HepG2 (cell line): ENCODE measurements at regions not wholly inside any gene's neighbourhood (a gene's known extent, or its start where the extent isn't known, plus 50 kb on each side); places are given as distances from the start of the nearest gene placed in this dataset.

ENCODE experiments used
- ATAC-seq: fragments of 200-7000 bp; cut with Tn5 transposase; 3 replicates; pipeline ENCODE4 v1.9.1; 2020; ENCODE audit warnings: mild to moderate bottlenecking, moderate library complexity
- BruUV-seq: library from RNA; stranded (reverse); fragments of 400-500 nt; replicated peaks from 2 replicates; lab custom pipeline; 2021; lab: Mats Ljungman, UMichigan
- CTCF ChIA-PET: fragments of 300-600 bp; formaldehyde crosslinking; extraction: SDS; loops from one replicate; lab custom pipeline; 2021; ENCODE audit warnings: low total read pairs, inconsistent platforms, low intra/inter-chr PET ratio; lab: Yijun Ruan, JAX
- POLR2A ChIA-PET: fragments of 350-600 bp; sonication (Branson Sonifier 250); formaldehyde crosslinking; loops from one replicate; lab custom pipeline; 2020; ENCODE audit warnings: antibody characterized with exemption, inconsistent platforms; lab: Yijun Ruan, JAX
- DNase-seq: peaks from one replicate; pipeline ENCODE4 v3.0.0-alpha.2; 2015; ENCODE audit warnings: low spot score
- FAIRE-seq: peaks from 3 replicates; lab custom pipeline; 2011; peaks lifted over from hg19 to GRCh38; lab: Jason Lieb, UNC
- H2AFZ ChIP-seq: one replicate; pipeline ENCODE4 v1.6.1; 2011; ENCODE audit warnings: low read length, inconsistent platforms
- H3K27ac ChIP-seq: fragments of 300-600 bp; 3 replicates; pipeline ENCODE4 v1.8.0; 2011; ENCODE audit warnings: mixed run types, mild to moderate bottlenecking, mixed read lengths, low read length, inconsistent platforms; ENCODE audit not compliant: insufficient read depth; ENCODE audit errors: extremely low read length
- H3K27me3 ChIP-seq, 2 experiments: fragments of 200-600 bp in 1 of 2; 2 replicates in 1 of 2; 3 replicates in 1 of 2; pipeline versions ENCODE4 v1.6.0 to v1.8.0; 2011; ENCODE audit warnings: low read length in 2 of 2, mild to moderate bottlenecking in 2 of 2, moderate library complexity in 2 of 2, inconsistent platforms in 1 of 2; ENCODE audit not compliant: insufficient read depth in 2 of 2, control insufficient read depth in 1 of 2
- H3K36me3 ChIP-seq, 2 experiments: fragments of 200-600 bp in 1 of 2; replicated peaks in 1 of 2; 2 replicates in 1 of 2; 3 replicates in 1 of 2; pipeline versions ENCODE4 v1.5.1 to v1.8.0; 2011; ENCODE audit warnings: low read length in 2 of 2, inconsistent platforms in 1 of 2; ENCODE audit not compliant: insufficient read depth in 2 of 2, control insufficient read depth in 1 of 2
- H3K4me1 ChIP-seq: 2 replicates; pipeline ENCODE4 v1.5.1; 2012; ENCODE audit warnings: low read length, inconsistent platforms; ENCODE audit not compliant: insufficient read depth
- H3K4me2 ChIP-seq: 2 replicates; pipeline ENCODE4 v1.6.0; 2011; ENCODE audit warnings: low read depth, low read length, inconsistent platforms
- H3K4me3 ChIP-seq, 3 experiments: fragments of 200-600 bp in 1 of 3; sonication (generic), shearing (Covaris generic) in 1 of 3; replicated peaks in 1 of 3; 2 replicates each; pipeline ENCODE4 v1.5.1; 2011 to 2016; ENCODE audit warnings: low read length in 3 of 3, inconsistent platforms in 2 of 3, low read depth in 2 of 3, mild to moderate bottlenecking in 2 of 3, control low read depth in 1 of 3, mixed read lengths in 1 of 3; ENCODE audit not compliant: insufficient read depth in 1 of 3
- H3K79me2 ChIP-seq: one replicate; pipeline ENCODE4 v1.6.1; 2011; ENCODE audit warnings: low read length, inconsistent platforms; ENCODE audit not compliant: insufficient read depth
- H3K9ac ChIP-seq: 2 replicates; pipeline ENCODE4 v1.6.0; 2011; ENCODE audit warnings: mild to moderate bottlenecking, low read depth, low read length, inconsistent platforms; ENCODE audit not compliant: insufficient read depth
- H3K9me3 ChIP-seq: 2 replicates; pipeline ENCODE4 v1.5.1; 2012; ENCODE audit warnings: mild to moderate bottlenecking, low read length
- H4K20me1 ChIP-seq: 2 replicates; pipeline ENCODE4 v1.6.0; 2011; ENCODE audit warnings: inconsistent platforms, mild to moderate bottlenecking, low read length, moderate library complexity; ENCODE audit not compliant: insufficient read depth
- AHR ChIP-seq: IDR thresholded peaks from 2 replicates; pipeline ENCODE4 v1.6.1; 2018; ENCODE audit warnings: missing genetic modification reagents, missing compliant biosample characterization
- ARNTL ChIP-seq: sonication (generic); formaldehyde crosslinking; IDR thresholded peaks from 2 replicates; pipeline ENCODE4 v1.4.0; 2020; ENCODE audit warnings: mild to moderate bottlenecking, missing genetic modification reagents
- CEBPB ChIP-seq: IDR thresholded peaks from 2 replicates; pipeline ENCODE4 v1.6.1; 2011; ENCODE audit warnings: low read depth, low read length, improper control_type of control experiment, borderline replicate concordance
- ELF4 ChIP-seq: sonication (generic); formaldehyde crosslinking; IDR thresholded peaks from 2 replicates; pipeline ENCODE4 v1.5.0; 2020; ENCODE audit warnings: missing genetic modification reagents, mild to moderate bottlenecking, moderate library complexity, borderline replicate concordance
- IRF2 ChIP-seq: IDR thresholded peaks from 2 replicates; pipeline ENCODE4 v1.6.1; 2018; ENCODE audit warnings: missing genetic modification reagents, missing compliant biosample characterization
- KMT2A ChIP-seq: sonication (generic); formaldehyde crosslinking; IDR thresholded peaks from 2 replicates; pipeline ENCODE4 v1.4.0; 2020; ENCODE audit warnings: missing genetic modification reagents
- NR2F2 ChIP-seq: IDR thresholded peaks from 2 replicates; pipeline ENCODE4 v1.6.1; 2012; ENCODE audit warnings: low read depth, inconsistent platforms, borderline replicate concordance
- POLR2A ChIP-seq, 2 experiments: IDR thresholded peaks; 2 replicates each; pipeline ENCODE4 v1.6.1; 2011; ENCODE audit warnings: low read depth in 2 of 2, low read length in 2 of 2, mild to moderate bottlenecking in 1 of 2, moderate library complexity in 1 of 2; ENCODE audit not compliant: insufficient read depth in 1 of 2
- TGIF2 ChIP-seq: IDR thresholded peaks from 2 replicates; pipeline ENCODE4 v1.6.1; 2016; ENCODE audit warnings: control low read depth, missing compliant biosample characterization
- ZBTB14 ChIP-seq: sonication (generic); formaldehyde crosslinking; IDR thresholded peaks from 2 replicates; pipeline ENCODE4 v1.4.0; 2020; ENCODE audit warnings: missing genetic modification reagents
- ZNF251 ChIP-seq: sonication (generic); formaldehyde crosslinking; IDR thresholded peaks from 2 replicates; pipeline ENCODE4 v1.9.0; 2021; ENCODE audit warnings: mild to moderate bottlenecking, missing genetic modification reagents
- ZNF331 ChIP-seq: sonication (generic); formaldehyde crosslinking; IDR thresholded peaks from 2 replicates; pipeline ENCODE4 v1.4.0; 2020; ENCODE audit warnings: missing genetic modification reagents
- ZNF333 ChIP-seq: sonication (generic); formaldehyde crosslinking; IDR thresholded peaks from 2 replicates; pipeline ENCODE4 v1.4.0; 2020; ENCODE audit warnings: mild to moderate bottlenecking, missing genetic modification reagents, borderline replicate concordance
- ZNF432 ChIP-seq: sonication (generic); formaldehyde crosslinking; IDR thresholded peaks from 2 replicates; pipeline ENCODE4 v1.5.0; 2020; ENCODE audit warnings: missing genetic modification reagents, mild to moderate bottlenecking, borderline replicate concordance
- ZSCAN29 ChIP-seq: sonication (generic); formaldehyde crosslinking; conservative IDR thresholded peaks from 2 replicates; pipeline ENCODE4 v1.4.0; 2020; ENCODE audit warnings: mild to moderate bottlenecking, missing genetic modification reagents
- ZSCAN9 ChIP-seq: IDR thresholded peaks from 2 replicates; pipeline ENCODE4 v1.6.1; 2016; ENCODE audit warnings: borderline replicate concordance
- WGBS: methylation state at CpG from one replicate; pipeline ENCODE4 v1.1.6; 2017; ENCODE audit warnings: low lambda C conversion rate; 5-methylcytosine and 5-hydroxymethylcytosine counted together
- in situ Hi-C: cut with HindIII; loops from 2 replicates; pipeline ENCODE4 v1.10.0; 2017; ENCODE audit warnings: low pct_unique_long_range_greater_than_20kb; ENCODE audit not compliant: extremely low pct_ligation_motif_present
- intact Hi-C: fragments of 100-400 bp; cut with micrococcal nuclease; formaldehyde crosslinking; loops from one replicate; pipeline ENCODE4 v1.10.0; 2022; ENCODE audit not compliant: unreplicated experiment
- TF ChIP-seq, protein P1 (sequence below): sonication (generic); formaldehyde crosslinking; IDR thresholded peaks from 2 replicates; pipeline ENCODE4 v1.8.0; 2022; ENCODE audit warnings: missing genetic modification reagents, mild to moderate bottlenecking, inconsistent platforms, borderline replicate concordance

- Histone ChIP-seq H4K20me1 (no peaks in the 10 kb centered on the region), H3K27me3 (no peaks in the 10 kb centered on the region), H3K27ac (no peak overlapping the region), H3K4me3 (no peak overlapping the region), H3K4me2 (no peak overlapping the region), H3K9ac (no peak overlapping the region), H3K79me2 (no peaks in the 10 kb centered on the region), H3K36me3 (no peaks in the 10 kb centered on the region), H3K4me1 (peaks cover 33% of the 10 kb centered on the region), H2AFZ (no peak overlapping the region), H3K9me3 (no peaks in the 10 kb centered on the region)
- CTCF ChIA-PET = no interaction called here
- intact Hi-C loops (no loop called here), in situ Hi-C loops (no loop called here)
- POLR2A ChIA-PET = interaction anchor here (1.0 to 1.9 kb wide), 4 partner anchors 9 to 54 kb away, joined by 3 to 10 read pairs (median 4); partner anchors contain the start of gene FOXQ1
- TF ChIP-seq, protein P1, sequence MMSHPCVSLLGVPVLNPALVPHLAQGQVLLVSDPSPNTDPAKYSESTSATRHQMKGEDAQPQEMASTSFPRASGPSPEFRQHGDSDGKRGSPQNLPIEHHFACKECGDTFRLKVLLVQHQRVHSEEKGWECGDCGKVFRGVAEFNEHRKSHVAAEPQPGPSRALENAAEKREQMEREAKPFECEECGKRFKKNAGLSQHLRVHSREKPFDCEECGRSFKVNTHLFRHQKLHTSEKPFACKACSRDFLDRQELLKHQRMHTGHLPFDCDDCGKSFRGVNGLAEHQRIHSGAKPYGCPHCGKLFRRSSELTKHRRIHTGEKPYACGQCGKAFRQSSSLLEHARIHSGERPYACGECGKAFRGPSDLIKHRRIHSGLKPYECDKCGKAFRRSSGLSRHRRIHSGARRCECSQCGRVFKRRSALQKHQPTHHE (CRISPR knock-in tag) = no peak
- no peak for TF ChIP-seq NR2F2
- ATAC-seq = no peak
- DNase-seq = no peak
- FAIRE-seq = no peak
- no TSS peak for BruUV-seq
- WGBS = 95% methylated on average over 7 of the region's 7 CpGs
Observed at GRCh38 chr6:1257778-1258177, 54.1 kb upstream of the FOXQ1 start.

DNA sequence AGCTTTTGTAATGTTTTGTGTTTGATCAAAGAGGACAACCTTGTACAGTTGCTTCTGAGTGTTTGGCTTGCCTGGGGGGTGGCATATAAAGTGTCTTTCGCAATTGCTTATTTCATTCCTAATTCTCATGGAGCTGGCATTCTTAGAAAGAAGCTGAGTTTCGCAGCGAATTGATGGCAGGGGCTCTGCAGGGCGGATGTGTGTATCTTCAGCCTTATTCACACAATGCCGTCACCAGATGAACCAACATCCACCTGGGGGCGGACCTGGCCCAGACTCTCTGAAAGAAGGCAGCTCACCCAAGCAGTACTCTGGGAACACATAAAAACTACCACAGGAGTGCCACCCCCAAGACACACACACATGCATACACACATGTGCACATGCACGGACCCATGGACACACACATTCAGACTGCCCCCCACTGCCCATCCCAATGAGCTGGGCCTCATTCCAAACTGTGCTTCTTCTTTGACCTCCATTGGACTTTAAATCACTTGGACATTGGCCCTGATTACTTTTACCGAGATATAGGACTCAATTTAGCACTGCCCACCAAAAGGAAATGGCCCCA, 55.4 kb upstream of the FOXQ1 start:
- 97% methylated on average over 8 of the region's 8 CpGs for WGBS
- no peak overlapping the region for H3K27ac ChIP-seq
- no peak overlapping the region for H3K9ac ChIP-seq
- DNase-seq (no peak), FAIRE-seq (no peak), ATAC-seq (no peak; the same call in 2 of the 3 replicates)
- no peaks in the 10 kb centered on the region for H3K36me3 ChIP-seq
- H2AFZ ChIP-seq = no peak overlapping the region
- ChIA-PET CTCF (no interaction called here), POLR2A (interaction anchor here (1.0 to 4.2 kb wide), 4 partner anchors 10 to 55 kb away, joined by 3 to 21 read pairs (median 4); partner anchors contain the start of gene FOXQ1)
- H3K79me2 ChIP-seq = no peaks in the 10 kb centered on the region
- H3K27me3 ChIP-seq = no peaks in the 10 kb centered on the region
- in situ Hi-C loops = no loop called here
- BruUV-seq = no TSS peak
- H4K20me1 ChIP-seq = no peaks in the 10 kb centered on the region
- no peaks in the 10 kb centered on the region for H3K9me3 ChIP-seq
- no peak overlapping the region for H3K4me3 ChIP-seq
- H3K4me1 ChIP-seq = peaks cover 34% of the 10 kb centered on the region
- H3K4me2 ChIP-seq = no peak overlapping the region
- intact Hi-C loops = no loop called here
- no peak for TF ChIP-seq IRF2 (CRISPR knock-in tag)
- TF ChIP-seq TGIF2 (CRISPR knock-in tag) = no peak
- TF ChIP-seq AHR (CRISPR knock-in tag) = no peak
- no peak for TF ChIP-seq ZSCAN9 (CRISPR knock-in tag)
- TF ChIP-seq ZNF251 (CRISPR knock-in tag) = no peak
- TF ChIP-seq ARNTL = no peak
- no peak for TF ChIP-seq ZNF432 (CRISPR knock-in tag)
- no peak for TF ChIP-seq KMT2A (CRISPR knock-in tag)
- TF ChIP-seq CEBPB = peak; percentile 55; the same call in 1 of the 2 replicates
- TF ChIP-seq ZNF333 = no peak
- no peak for TF ChIP-seq ELF4 (CRISPR knock-in tag)
- no peak for TF ChIP-seq ZSCAN29 (CRISPR knock-in tag)
- TF ChIP-seq ZNF331 (CRISPR knock-in tag) = peak; percentile 99
- TF ChIP-seq POLR2A (IDR thresholded peaks at IDR 0.05; ENCODE audit: insufficient read depth in 1 of 2, low read depth in 2 of 2, low read length in 2 of 2) = no peak
- 0 out of 2 replicates have a peak, but pooled peaks have one; percentile 27 for TF ChIP-seq ZBTB14 (CRISPR knock-in tag)
